A549 (cell line): ENCODE measurements at regions not wholly inside any gene's neighbourhood (a gene's known extent, or its start where the extent isn't known, plus 50 kb on each side); places are given as distances from the start of the nearest gene placed in this dataset.

ENCODE experiments used
- BCL3 ChIP-seq: fragments of >200 bp; sonication (Bioruptor Twin); formaldehyde crosslinking; IDR thresholded peaks from 3 replicates; pipeline ENCODE4 v1.6.1; 2016
- BHLHE40 ChIP-seq: IDR thresholded peaks from 2 replicates; pipeline ENCODE4 v1.6.1; 2012; ENCODE audit warnings: low read depth, low read length, inconsistent platforms
- CTCF ChIP-seq: fragments of >200 bp; sonication (Bioruptor Twin); formaldehyde crosslinking; IDR thresholded peaks from 3 replicates; pipeline ENCODE4 v1.5.1; 2016
- HOXB13 ChIP-seq: fragments of 250-450 bp; sonication (Bioruptor Pico); IDR thresholded peaks from 2 replicates; pipeline ENCODE4 v1.5.0; 2020; ENCODE audit warnings: low read depth, mild to moderate bottlenecking, moderate library complexity
- MAX ChIP-seq: IDR thresholded peaks from 2 replicates; pipeline ENCODE4 v1.6.1; 2012
- POLR2A ChIP-seq: IDR thresholded peaks from 2 replicates; pipeline ENCODE4 v1.6.1; 2012; ENCODE audit warnings: mild to moderate bottlenecking, low read length
- POLR2AphosphoS2 ChIP-seq: conservative IDR thresholded peaks from 2 replicates; pipeline ENCODE4 v1.6.1; 2012; ENCODE audit warnings: low read length, improper control_type of control experiment, inconsistent platforms
- SMC3 ChIP-seq: fragments of >200 bp; sonication (Bioruptor Twin); formaldehyde crosslinking; IDR thresholded peaks from 3 replicates; pipeline ENCODE4 v1.6.1; 2018; ENCODE audit warnings: inconsistent platforms
- USF2 ChIP-seq: fragments of 450-650 bp; IDR thresholded peaks from 2 replicates; pipeline ENCODE4 v1.6.1; 2014; ENCODE audit warnings: antibody characterized with exemption
- ZSCAN20 ChIP-seq: fragments of 250-450 bp; sonication (Bioruptor Pico); IDR thresholded peaks from 2 replicates; pipeline ENCODE4 v1.8.0; 2022; ENCODE audit warnings: mild to moderate bottlenecking, moderate library complexity

GRCh38 chr6:48272518-48272917, 161.5 kb upstream of the PTCHD4 start:
- no peak for TF ChIP-seq CTCF
- TF ChIP-seq POLR2A, result no peak
- TF ChIP-seq USF2, result no peak
- no peak for TF ChIP-seq BCL3
- no peak for TF ChIP-seq ZSCAN20 (CRISPR knock-in tag)
- no peak for TF ChIP-seq BHLHE40
- TF ChIP-seq SMC3, result no peak
- no peak for TF ChIP-seq HOXB13 (CRISPR knock-in tag)
- TF ChIP-seq MAX, result no peak
- no peak for TF ChIP-seq POLR2AphosphoS2
